HL-60 (cell line): ENCODE measurements at regions not wholly inside any gene's neighbourhood (a gene's known extent, or its start where the extent isn't known, plus 50 kb on each side); places are given as distances from the start of the nearest gene placed in this dataset.

Experiments used
- CTCF ChIP-seq: IDR thresholded peaks from one replicate; pipeline ENCODE4 v1.5.1; 2011; ENCODE audit warnings: low read length, control low read depth, inconsistent platforms; ENCODE audit not compliant: insufficient read depth
- POLR2AphosphoS5 ChIP-seq: IDR thresholded peaks from 2 replicates; pipeline ENCODE4 v1.6.1; 2012; ENCODE audit warnings: low read depth

GRCh38 chr5:1726956-1727355, 72.7 kb downstream of the MRPL36 start:
- TF ChIP-seq CTCF (no peak), POLR2AphosphoS5 (no peak)
